A673 (cell line): ENCODE measurements at regions not wholly inside any gene's neighbourhood (a gene's known extent, or its start where the extent isn't known, plus 50 kb on each side); places are given as distances from the start of the nearest gene placed in this dataset.

ENCODE experiments used
- CTCF ChIP-seq: fragments of 300-800, 200-600 bp; sonication (generic); conservative IDR thresholded peaks from 2 replicates; pipeline ENCODE4 v1.5.1; 2017; ENCODE audit warnings: low read depth, mild to moderate bottlenecking, antibody characterized with exemption, low read length, moderate library complexity, mixed read lengths
- EZH2 ChIP-seq: fragments of 200-600 bp; sonication (generic); IDR thresholded peaks from 2 replicates; pipeline ENCODE4 v1.6.1; 2017; ENCODE audit warnings: borderline replicate concordance, low read depth, mild to moderate bottlenecking, mixed read lengths, antibody characterized with exemption, low read length; ENCODE audit not compliant: poor library complexity, severe bottlenecking

- TF ChIP-seq CTCF (no peak), EZH2 (no peak)
Observed at GRCh38 chr1:213772128-213773063, 215.4 kb upstream of the PROX1 start.
